HG03196 (cell line): ENCODE measurements at regions not wholly inside any gene's neighbourhood (a gene's known extent, or its start where the extent isn't known, plus 50 kb on each side); places are given as distances from the start of the nearest gene placed in this dataset.

Experiments
- ATAC-seq: cut with Tn5 transposase; IDR thresholded peaks from one replicate; pipeline ENCODE4 v1.9.1; 2021; ENCODE audit not compliant: unreplicated experiment

GRCh38 chr3:76061654-76062053 lies 276.3 kb upstream of the ZNF717 start:
- no peak for ATAC-seq

GRCh38 chr3:76063019-76063418 lies 277.7 kb upstream of the ZNF717 start:
- no peak for ATAC-seq

GRCh38 chr3:76063811-76064210 lies 278.5 kb upstream of the ZNF717 start:
- no peak for ATAC-seq

GRCh38 chr3:76065964-76066363 lies 280.6 kb upstream of the ZNF717 start:
- ATAC-seq: no peak

- no peak for ATAC-seq
Observed at GRCh38 chr3:76078101-76078500, 292.8 kb upstream of the ZNF717 start.

GRCh38 chr3:76083992-76084391 lies 298.6 kb upstream of the ZNF717 start:
- no peak for ATAC-seq

- ATAC-seq: no peak
Observed at GRCh38 chr3:76096036-76096435, 310.7 kb upstream of the ZNF717 start.

GRCh38 chr3:76096836-76097588 lies 311.7 kb upstream of the ZNF717 start:
- ATAC-seq: no peak

GRCh38 chr3:76097589-76097969 lies 312.2 kb upstream of the ZNF717 start:
- no peak for ATAC-seq

- ATAC-seq: no peak
Observed at GRCh38 chr3:76099956-76100355, 314.6 kb upstream of the ZNF717 start.

GRCh38 chr3:76107935-76108570 lies 322.7 kb upstream of the ZNF717 start:
- ATAC-seq: no peak

GRCh38 chr3:76111808-76112207 lies 326.5 kb upstream of the ZNF717 start:
- no peak for ATAC-seq

GRCh38 chr3:76122007-76122406 lies 336.7 kb upstream of the ZNF717 start:
- ATAC-seq: no peak

GRCh38 chr3:76129441-76129840 lies 344.1 kb upstream of the ZNF717 start:
- no peak for ATAC-seq

- no peak for ATAC-seq
Observed at GRCh38 chr3:76131396-76132153, 346.2 kb upstream of the ZNF717 start.

GRCh38 chr3:76132154-76132470 lies 346.8 kb upstream of the ZNF717 start:
- no peak for ATAC-seq

- ATAC-seq: no peak
Observed at GRCh38 chr3:76134166-76134565, 348.8 kb upstream of the ZNF717 start.

- no peak for ATAC-seq
Observed at GRCh38 chr3:76138921-76139320, 353.6 kb upstream of the ZNF717 start.

GRCh38 chr3:76147846-76148245 lies 362.5 kb upstream of the ZNF717 start:
- no peak for ATAC-seq

GRCh38 chr3:76152028-76152427 lies 366.7 kb upstream of the ZNF717 start:
- no peak for ATAC-seq

- no peak for ATAC-seq
Observed at GRCh38 chr3:76161856-76162255, 376.5 kb upstream of the ZNF717 start.

GRCh38 chr3:76171647-76172046 lies 386.3 kb upstream of the ZNF717 start:
- no peak for ATAC-seq
